Neural cell (in vitro differentiated cells): ENCODE measurements at regions not wholly inside any gene's neighbourhood (a gene's known extent, or its start where the extent isn't known, plus 50 kb on each side); places are given as distances from the start of the nearest gene placed in this dataset.

Source experiments
- EP300 ChIP-seq: fragments of 450-650 bp; conservative IDR thresholded peaks from 2 replicates; pipeline ENCODE4 v1.6.1; 2014; ENCODE audit warnings: antibody characterized with exemption, mild to moderate bottlenecking, moderate library complexity; ENCODE audit not compliant: poor library complexity, severe bottlenecking
- MXI1 ChIP-seq: fragments of 450-650 bp; conservative IDR thresholded peaks from 2 replicates; pipeline ENCODE4 v1.6.1; 2014; ENCODE audit warnings: antibody characterized with exemption, mild to moderate bottlenecking; ENCODE audit not compliant: poor library complexity, severe bottlenecking
- POLR2AphosphoS5 ChIP-seq: IDR thresholded peaks from 2 replicates; pipeline ENCODE4 v1.6.1; 2012
- RAD21 ChIP-seq: fragments of 450-650 bp; conservative IDR thresholded peaks from 2 replicates; pipeline ENCODE4 v1.6.1; 2014; ENCODE audit warnings: antibody characterized with exemption, mild to moderate bottlenecking, moderate library complexity
- SMC3 ChIP-seq: fragments of 450-650 bp; conservative IDR thresholded peaks from 2 replicates; pipeline ENCODE4 v1.6.1; 2014; ENCODE audit warnings: antibody characterized with exemption, mild to moderate bottlenecking, moderate library complexity; ENCODE audit not compliant: poor library complexity
- TF ChIP-seq, protein P1 (sequence below): IDR thresholded peaks from 2 replicates; pipeline ENCODE4 v1.6.1; 2012; ENCODE audit warnings: borderline replicate concordance
- TF ChIP-seq, protein P2 (sequence below): fragments of 450-650 bp; IDR thresholded peaks from 2 replicates; pipeline ENCODE4 v1.5.1; 2014; ENCODE audit warnings: antibody characterized with exemption, mild to moderate bottlenecking, moderate library complexity; ENCODE audit not compliant: poor library complexity, severe bottlenecking

DNA sequence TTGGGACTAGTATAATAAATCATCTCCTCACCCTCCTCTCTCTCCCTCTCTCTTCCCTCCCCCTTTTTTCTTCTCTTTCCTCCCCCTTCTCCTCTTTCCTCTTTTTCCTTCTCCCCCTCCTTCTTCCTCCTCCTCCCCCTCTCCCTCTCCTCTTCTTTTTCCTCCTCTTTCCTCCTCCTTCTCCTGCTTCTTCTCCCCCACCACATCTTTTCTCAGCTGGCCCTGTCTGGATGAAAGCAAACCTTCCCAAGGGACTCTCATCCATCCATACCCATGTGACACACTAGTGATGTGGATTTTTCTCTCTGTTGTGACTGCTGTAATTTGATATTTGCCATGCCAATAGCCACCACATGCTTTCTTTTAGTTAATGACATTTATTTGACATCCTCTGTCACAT lies 127.2 kb downstream of the EBLN2 start:
- TF ChIP-seq, protein P1, sequence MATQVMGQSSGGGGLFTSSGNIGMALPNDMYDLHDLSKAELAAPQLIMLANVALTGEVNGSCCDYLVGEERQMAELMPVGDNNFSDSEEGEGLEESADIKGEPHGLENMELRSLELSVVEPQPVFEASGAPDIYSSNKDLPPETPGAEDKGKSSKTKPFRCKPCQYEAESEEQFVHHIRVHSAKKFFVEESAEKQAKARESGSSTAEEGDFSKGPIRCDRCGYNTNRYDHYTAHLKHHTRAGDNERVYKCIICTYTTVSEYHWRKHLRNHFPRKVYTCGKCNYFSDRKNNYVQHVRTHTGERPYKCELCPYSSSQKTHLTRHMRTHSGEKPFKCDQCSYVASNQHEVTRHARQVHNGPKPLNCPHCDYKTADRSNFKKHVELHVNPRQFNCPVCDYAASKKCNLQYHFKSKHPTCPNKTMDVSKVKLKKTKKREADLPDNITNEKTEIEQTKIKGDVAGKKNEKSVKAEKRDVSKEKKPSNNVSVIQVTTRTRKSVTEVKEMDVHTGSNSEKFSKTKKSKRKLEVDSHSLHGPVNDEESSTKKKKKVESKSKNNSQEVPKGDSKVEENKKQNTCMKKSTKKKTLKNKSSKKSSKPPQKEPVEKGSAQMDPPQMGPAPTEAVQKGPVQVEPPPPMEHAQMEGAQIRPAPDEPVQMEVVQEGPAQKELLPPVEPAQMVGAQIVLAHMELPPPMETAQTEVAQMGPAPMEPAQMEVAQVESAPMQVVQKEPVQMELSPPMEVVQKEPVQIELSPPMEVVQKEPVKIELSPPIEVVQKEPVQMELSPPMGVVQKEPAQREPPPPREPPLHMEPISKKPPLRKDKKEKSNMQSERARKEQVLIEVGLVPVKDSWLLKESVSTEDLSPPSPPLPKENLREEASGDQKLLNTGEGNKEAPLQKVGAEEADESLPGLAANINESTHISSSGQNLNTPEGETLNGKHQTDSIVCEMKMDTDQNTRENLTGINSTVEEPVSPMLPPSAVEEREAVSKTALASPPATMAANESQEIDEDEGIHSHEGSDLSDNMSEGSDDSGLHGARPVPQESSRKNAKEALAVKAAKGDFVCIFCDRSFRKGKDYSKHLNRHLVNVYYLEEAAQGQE: no peak
- TF ChIP-seq, protein P2, sequence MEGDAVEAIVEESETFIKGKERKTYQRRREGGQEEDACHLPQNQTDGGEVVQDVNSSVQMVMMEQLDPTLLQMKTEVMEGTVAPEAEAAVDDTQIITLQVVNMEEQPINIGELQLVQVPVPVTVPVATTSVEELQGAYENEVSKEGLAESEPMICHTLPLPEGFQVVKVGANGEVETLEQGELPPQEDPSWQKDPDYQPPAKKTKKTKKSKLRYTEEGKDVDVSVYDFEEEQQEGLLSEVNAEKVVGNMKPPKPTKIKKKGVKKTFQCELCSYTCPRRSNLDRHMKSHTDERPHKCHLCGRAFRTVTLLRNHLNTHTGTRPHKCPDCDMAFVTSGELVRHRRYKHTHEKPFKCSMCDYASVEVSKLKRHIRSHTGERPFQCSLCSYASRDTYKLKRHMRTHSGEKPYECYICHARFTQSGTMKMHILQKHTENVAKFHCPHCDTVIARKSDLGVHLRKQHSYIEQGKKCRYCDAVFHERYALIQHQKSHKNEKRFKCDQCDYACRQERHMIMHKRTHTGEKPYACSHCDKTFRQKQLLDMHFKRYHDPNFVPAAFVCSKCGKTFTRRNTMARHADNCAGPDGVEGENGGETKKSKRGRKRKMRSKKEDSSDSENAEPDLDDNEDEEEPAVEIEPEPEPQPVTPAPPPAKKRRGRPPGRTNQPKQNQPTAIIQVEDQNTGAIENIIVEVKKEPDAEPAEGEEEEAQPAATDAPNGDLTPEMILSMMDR: no peak
- TF ChIP-seq POLR2AphosphoS5 (no peak), RAD21 (no peak), MXI1 (no peak), SMC3 (no peak), EP300 (no peak)
